ENCODE measurements at regions not wholly inside any gene's neighbourhood (a gene's known extent, or its start where the extent isn't known, plus 50 kb on each side); places are given as distances from the start of the nearest gene placed in this dataset.

DNA sequence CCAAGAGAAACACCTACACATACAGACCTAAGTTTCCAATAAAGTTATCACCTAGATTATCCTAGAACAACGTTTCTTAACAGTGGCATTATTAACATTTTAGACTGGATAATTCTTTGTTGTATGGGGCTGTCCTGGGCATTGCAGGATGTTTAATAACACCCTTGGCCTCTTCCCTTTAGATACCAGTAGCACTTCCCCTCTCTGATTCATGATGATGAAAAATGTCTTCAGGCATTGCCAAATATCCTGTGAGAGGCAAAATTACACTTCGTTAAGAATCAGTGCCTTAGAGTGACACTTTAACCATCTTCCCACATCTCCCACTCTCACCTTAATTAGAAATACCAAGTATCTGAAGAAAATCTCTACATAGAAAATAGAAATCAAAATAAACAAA is 352.6 kb downstream of the CGGBP1 start:
- TF ChIP-seq, protein P1, sequence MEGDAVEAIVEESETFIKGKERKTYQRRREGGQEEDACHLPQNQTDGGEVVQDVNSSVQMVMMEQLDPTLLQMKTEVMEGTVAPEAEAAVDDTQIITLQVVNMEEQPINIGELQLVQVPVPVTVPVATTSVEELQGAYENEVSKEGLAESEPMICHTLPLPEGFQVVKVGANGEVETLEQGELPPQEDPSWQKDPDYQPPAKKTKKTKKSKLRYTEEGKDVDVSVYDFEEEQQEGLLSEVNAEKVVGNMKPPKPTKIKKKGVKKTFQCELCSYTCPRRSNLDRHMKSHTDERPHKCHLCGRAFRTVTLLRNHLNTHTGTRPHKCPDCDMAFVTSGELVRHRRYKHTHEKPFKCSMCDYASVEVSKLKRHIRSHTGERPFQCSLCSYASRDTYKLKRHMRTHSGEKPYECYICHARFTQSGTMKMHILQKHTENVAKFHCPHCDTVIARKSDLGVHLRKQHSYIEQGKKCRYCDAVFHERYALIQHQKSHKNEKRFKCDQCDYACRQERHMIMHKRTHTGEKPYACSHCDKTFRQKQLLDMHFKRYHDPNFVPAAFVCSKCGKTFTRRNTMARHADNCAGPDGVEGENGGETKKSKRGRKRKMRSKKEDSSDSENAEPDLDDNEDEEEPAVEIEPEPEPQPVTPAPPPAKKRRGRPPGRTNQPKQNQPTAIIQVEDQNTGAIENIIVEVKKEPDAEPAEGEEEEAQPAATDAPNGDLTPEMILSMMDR (IDR thresholded peaks at IDR 0.05) = no peak
- TF ChIP-seq EP300 (IDR thresholded peaks at IDR 0.05) (no peak), POLR2A (IDR thresholded peaks at IDR 0.05) (no peak)
